ENCODE measurements at regions not wholly inside any gene's neighbourhood (a gene's known extent, or its start where the extent isn't known, plus 50 kb on each side); places are given as distances from the start of the nearest gene placed in this dataset.

DNA sequence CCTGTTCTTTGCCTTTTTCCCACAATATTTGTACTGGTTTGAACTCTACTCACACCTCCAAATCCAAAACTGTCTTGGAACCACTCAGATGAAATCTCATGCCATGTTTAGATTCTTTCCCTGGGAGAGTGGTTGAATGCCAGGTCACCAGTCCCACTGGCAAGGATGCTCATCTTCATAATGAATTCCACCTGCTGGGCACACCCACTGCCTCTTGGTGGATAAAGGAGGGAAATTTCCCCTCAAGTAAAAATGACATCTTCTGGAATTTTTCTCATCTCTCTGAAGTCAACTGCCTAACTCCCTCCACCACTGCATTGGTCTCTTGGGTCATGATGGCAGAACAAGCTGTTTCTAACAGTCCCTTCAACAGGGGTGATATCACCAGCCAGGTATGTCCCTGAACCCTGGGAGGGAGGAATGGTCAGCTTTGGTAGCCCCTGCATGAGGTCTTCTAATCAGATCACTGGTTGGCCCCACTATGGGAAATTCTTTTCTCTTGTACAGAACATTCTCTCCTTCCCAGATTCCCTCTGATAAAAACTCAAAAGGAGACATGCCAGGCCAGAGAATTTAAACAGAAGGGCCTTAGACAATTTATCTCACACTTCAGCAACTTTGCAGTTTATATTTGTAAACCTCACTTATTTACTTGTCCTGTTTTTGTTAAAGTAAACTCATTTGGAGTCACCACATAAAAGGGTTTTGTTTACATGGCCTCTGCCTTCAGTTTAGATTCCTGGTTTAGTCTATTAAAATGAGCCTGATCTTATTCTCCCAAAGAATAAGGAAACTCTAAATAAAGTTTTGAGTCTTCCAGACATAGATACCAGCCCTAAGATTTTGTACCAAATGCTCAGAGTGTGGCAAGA lies 143.4 kb downstream of the WNT5A start:
- DNase-seq (ENCODE audit: low spot score), result no peak

- no peak for DNase-seq (ENCODE audit: low spot score)
These were observed 145.5 kb downstream of the WNT5A start for GRCh38 chr3:55341502-55342031.

DNA sequence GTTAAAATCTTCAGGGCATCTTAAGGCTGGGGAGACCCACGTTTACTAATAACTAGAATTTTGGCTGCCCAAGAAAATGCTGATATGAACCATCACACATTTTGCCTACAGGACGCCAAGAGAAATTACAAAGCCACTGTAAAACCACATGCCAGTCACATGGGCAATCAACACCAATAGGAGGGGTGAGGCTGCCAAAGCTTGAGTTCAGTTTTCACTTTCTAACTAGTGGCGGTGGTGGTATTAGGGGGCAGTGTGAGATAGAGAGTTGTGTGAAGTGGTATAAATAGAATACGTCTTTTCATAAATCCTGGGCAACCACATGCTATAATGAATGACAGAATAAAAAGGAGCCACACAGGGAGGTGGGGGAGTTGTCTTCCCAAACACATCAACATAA lies 147.3 kb downstream of the WNT5A start:
- DNase-seq (ENCODE audit: low spot score), result no peak

GRCh38 chr3:55339390-55339789 lies 147.7 kb downstream of the WNT5A start:
- no peak for DNase-seq (ENCODE audit: low spot score)

GRCh38 chr3:55337641-55338180 lies 149.4 kb downstream of the WNT5A start:
- DNase-seq (ENCODE audit: low spot score), result no peak

DNA sequence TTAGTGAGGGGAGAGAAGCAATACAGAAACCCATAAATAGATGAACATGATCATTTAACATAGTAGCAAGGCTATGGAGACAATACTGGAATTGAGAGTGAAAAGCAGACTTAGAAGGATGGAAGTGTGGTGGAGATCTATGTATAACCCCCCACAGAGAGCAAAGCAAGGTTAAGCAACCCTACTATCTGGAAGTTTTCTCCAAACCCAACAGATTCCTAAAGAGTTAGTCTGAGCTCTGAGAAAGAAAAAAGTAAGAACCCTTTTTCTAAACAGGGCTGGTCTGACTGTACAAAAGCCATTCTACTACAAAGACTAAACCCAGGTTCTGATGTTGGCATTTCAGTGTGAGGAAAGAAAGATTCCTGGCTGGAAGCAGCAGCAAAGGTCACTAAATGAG lies 153.2 kb downstream of the WNT5A start:
- no peak for DNase-seq (ENCODE audit: low spot score)

- DNase-seq (ENCODE audit: low spot score), result no peak
These were observed 154.1 kb downstream of the WNT5A start for GRCh38 chr3:55333046-55333445.

DNA sequence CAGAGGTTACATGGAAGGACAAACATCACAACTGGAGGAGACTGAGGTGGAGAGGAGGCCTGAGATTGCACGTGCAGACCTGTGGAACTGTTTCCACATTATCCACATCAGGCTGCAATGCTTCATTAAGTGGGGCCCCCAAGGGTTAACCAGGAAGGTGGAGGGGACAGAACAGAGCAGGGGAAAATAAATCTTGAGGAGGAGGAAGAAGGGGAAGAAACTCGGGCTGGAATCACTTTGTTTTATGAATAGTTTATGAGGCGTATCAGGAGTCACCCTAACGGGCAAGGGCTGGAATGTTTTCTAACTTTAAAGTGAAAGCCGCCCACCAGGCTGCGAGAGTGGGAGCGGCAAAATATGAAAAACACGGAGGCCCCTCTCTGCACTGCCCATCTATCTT lies 154.9 kb downstream of the WNT5A start:
- no peak for DNase-seq (ENCODE audit: low spot score)

DNA sequence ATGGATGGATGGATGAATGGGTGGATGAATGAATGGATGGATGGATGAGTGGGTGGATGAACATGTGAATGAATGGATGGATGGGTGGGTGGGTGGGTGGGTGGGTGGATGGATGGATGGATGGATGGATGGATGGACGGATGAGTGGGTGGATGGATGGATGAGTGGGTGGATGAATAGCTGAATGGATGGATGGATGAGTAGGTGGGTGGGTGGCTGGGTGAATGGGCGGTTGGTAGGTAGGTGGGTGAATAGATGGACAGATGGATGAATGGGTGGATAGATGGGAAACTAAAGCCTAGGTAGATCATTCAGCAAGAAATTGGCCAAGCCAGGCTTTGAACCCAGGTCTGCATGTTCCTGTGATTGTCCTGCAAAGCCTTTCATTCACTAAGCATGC lies 155.6 kb downstream of the WNT5A start:
- DNase-seq (ENCODE audit: low spot score), result no peak

DNA sequence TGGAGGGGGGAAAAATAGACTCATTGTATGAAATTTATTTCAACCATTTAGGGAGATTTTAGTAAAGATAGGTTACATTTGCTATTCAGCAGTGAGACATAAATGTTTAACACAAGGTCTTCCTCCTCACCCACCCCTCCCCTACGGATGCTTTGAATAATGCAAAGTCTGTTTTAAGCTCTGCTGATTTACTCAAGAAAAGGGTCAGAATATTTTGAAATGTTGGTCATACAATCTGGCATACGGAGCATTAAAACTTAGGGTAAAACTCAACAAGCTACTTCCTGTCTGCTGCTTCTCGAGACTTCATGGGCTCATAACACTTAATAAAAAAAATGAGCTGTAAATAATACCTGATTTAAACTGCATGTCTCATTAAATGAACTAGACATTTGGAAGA lies 156.3 kb downstream of the WNT5A start:
- no peak for DNase-seq (ENCODE audit: low spot score)

GRCh38 chr3:55330355-55330754 lies 156.8 kb downstream of the WNT5A start:
- no peak for DNase-seq (ENCODE audit: low spot score)

- DNase-seq (ENCODE audit: low spot score), result no peak
These were observed 157.3 kb downstream of the WNT5A start for GRCh38 chr3:55329849-55330248.

DNA sequence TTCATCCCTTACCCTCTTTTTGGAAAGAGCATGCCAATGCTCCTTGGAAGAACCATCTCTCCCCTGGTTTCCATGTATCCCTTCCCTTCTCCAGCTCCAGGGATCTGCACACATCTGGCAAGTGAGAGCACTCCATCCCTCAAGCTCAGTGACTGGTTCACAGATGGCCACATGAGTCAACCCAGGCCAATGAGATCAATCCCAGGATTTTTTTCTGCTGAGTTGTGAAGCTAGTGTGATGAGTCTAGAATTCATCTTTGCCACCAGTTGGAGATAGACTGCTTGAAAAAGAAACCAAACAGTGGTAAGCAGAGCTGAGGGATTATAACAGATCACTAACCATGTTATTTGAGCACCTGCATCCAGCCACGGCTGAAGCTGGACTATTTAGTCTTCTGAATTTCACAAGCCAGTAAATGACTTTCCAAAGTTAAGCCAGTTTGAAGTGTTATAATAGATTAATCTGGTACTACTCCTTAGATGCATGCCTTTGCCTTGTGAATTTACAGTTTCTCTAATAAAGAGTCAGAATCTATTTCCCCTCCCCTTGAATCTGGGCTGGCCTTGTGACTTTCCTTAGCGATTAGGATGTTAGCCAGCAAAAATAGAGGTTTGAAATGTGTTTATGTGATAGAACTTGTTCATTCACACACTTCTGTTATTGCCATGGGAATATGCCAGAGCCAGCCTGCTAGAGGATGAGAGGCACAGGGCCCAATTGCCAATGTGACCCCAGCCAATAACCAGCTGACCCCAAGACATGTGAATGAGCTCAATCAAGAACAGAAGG lies 159.8 kb downstream of the WNT5A start:
- no peak for DNase-seq (ENCODE audit: low spot score)

GRCh38 chr3:55322638-55323037 lies 164.5 kb downstream of the WNT5A start:
- no peak for DNase-seq (ENCODE audit: low spot score)

GRCh38 chr3:55320928-55321327 lies 166.2 kb downstream of the WNT5A start:
- no peak for DNase-seq (ENCODE audit: low spot score)

DNA sequence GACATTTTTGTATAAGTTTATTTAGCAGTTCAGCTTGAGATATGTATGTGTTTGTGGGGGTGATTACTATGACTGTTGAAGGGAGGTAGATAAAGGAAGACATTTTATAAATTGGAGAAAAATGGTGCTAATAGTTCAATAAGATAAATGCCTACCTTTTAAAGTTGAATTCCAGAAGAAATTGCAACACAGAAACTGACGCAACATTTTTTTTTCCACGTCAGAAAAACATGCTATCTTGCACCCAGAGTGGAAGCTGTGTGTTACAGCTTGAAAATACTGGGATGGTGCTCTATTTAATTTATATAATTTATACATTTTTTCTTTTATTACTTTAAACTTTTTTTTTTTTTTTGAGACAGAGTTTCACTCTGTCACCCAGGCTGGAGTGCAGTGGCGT lies 171.7 kb downstream of the WNT5A start:
- DNase-seq (ENCODE audit: low spot score), result no peak

DNA sequence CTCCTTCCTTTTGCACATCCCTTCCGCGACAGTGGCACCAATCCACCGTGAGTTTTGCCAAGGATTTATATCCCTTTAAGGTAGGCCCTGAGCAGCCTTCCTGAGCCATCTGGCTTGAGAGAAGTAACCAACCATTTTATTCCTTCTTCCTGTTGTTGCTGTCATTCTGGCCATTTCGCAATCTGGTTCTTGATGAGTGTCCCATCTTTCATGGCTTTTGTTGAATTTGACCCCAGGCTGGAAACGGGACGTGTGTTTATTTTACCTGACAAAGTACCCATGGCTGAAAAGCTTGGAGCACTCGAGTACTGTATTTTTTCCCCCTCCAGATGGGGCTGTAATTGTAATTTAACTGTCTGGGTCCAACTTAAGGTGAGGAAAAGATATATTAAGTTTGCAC lies 173.4 kb downstream of the WNT5A start:
- DNase-seq (ENCODE audit: low spot score), result no peak

DNA sequence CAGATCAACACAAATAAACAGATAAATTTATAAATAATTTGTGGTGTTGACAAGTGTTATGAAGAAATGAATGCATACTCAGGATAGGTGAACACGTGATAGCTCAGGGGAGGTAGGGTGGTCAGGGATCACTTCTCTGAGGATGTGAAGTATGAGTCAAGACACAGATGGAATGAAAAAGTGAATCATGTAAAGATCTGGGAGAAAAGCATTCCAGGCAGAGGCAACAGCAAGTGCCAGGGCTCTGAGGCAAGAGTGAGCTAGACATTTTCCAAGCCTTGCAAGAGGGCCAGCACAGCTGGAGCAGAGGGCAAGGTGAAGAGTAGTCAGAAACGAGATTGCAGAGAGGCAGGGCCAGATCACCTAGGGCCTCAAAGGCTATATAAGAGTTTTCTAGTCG lies 177.8 kb downstream of the WNT5A start:
- DNase-seq (ENCODE audit: low spot score), result no peak

GRCh38 chr3:55307622-55308021 lies 179.5 kb downstream of the WNT5A start:
- no peak for DNase-seq (ENCODE audit: low spot score)

DNA sequence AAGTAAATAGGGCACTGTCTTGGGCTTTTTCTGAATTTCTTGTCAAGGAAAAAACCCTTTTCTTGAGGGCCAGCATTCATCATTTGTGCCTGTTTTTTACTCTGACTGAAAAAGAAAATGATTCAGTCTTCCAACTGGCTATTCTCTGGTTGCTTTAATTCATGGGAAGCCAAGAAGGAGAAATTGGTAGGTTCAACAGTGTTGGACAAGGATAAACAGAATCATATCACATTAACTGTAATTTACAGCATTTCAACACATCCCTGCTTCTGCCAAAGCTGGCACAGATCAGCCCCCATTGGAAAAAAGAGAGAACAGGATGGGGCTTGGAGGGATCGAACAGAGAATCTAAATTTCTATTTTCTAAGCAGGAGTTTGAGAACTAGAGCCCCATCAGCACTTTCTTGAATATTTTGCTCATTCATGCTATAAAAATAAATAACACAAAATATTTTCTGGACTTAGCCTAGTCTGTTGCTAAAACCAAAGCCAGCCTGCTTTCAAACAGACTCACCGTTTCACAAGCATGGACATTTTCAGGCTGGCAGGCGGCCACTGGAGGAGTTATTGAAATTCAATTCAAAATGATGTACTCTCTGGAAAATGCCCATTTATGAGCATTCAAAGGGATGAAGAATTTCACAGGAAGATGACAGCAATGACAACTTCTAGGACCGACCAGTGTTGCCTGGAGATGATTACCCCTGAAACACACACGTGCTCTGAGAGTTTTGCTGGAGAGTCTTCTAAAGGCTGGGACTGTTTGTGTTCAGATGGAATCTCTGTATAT lies 181.2 kb downstream of the WNT5A start:
- no peak for DNase-seq (ENCODE audit: low spot score)

GRCh38 chr3:55300701-55301100 lies 186.4 kb downstream of the WNT5A start:
- DNase-seq (ENCODE audit: low spot score), result no peak

DNA sequence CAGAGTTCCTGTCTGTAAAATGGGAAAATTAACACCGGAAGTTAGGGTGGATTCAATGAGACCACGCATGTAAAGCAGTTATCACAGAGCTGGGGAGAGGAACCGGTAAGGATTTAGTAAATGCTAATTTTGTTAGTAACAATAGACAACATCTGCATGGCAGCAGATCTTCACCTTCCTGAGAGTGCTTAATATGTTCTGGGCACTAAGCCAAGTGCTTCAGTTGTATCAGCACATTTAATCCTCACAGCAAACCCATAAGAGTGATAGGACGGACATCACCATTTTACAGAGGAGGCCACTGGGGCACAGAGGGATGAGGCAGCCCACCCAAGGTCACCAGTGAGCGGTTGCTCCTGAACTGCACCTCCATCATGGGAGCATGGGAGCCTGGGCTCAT lies 189.4 kb downstream of the WNT5A start:
- no peak for DNase-seq (ENCODE audit: low spot score)
